Left ventricle myocardium superior (tissue), 1 donor: ENCODE measurements at regions not wholly inside any gene's neighbourhood (a gene's known extent, or its start where the extent isn't known, plus 50 kb on each side); places are given as distances from the start of the nearest gene placed in this dataset.

Experiments
- ATAC-seq: fragments of 200-7000 bp; cut with Tn5 transposase; one replicate; pipeline ENCODE4 v1.9.1; 2020; ENCODE audit warnings: mild to moderate bottlenecking, moderate library complexity
- DNase-seq: peaks from one replicate; pipeline ENCODE4 v3.0.0-alpha.2; 2020
- intact Hi-C: fragments of 100-400 bp; cut with micrococcal nuclease; formaldehyde crosslinking; loops from one replicate; pipeline ENCODE4 v1.11.0; 2022
- donor health status: DM: no; HTN: yes; CAD: no; lungs with severe emphysema.

DNA sequence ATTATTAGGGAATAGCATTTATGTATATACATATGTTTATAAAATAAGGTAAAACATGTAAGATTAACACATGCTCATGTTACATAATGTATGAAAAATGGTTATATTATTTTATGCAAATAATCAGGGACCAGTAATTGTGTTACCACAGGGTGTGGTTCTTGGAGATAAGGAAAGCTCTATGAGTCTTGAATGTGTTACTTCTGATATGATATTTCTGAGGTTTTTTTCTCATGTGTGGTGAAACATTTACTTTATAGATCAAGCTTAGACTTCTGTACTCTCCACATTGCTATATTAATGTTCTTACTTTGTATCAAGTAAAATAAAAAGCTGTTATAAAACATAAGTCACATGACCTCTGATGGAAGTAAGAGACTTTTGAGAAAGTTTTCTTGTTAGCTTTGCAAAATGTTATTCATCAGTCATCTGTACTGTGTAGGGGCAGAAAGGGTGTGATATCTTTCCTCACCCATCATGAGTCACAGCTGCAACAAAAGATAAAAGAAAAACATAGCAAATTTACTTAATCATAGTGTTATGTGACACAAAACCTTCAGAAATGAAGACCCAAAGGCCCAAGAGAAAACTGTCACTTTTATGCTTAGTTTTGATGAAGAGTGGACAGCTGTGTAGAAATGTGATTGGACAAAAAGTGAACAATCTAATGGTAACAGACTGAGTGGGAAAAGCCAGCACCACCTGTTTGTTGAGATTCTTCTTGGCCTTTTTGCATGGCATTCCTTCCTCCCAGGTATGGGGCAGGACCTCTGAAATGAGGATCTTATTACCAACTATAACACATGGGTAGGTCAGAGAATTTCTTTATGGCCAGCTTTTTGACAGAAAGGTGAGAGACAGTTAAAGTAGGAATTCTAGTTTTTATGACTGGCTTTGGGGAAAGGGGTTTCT is 632.3 kb downstream of the PDHA2 start:
- ATAC-seq: no peak
- no peak for DNase-seq
- intact Hi-C loops: no loop called here

DNA sequence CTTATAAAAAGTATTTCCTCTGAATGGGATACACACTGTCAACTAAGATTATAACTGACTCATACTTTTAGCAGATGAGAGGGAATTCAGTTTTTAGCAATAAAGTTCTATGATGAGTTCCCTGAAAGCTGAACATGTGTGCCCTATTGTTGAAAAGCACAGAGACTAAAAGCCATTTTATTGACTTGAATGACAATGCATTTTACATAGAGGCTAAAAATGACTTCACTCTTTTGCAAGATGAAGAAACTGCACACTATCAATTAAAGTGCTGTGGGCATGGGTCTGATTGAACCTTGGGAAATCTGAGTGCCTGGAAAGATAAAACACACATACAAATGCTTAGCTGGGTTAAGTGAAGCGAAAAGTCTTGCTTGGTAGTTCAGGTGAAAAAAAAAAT is 633.4 kb downstream of the PDHA2 start:
- intact Hi-C loops: no loop called here
- no peak for ATAC-seq
- DNase-seq: no peak

- intact Hi-C loops: no loop called here
These were observed 643.6 kb downstream of the PDHA2 start for GRCh38 chr4:96483308-96484030.

GRCh38 chr4:96486563-96486962 is 646.7 kb downstream of the PDHA2 start:
- intact Hi-C loops: no loop called here
- ATAC-seq (no peak), DNase-seq (no peak)

More at GRCh38 chr4:96483308-96484030, 643.6 kb downstream of the PDHA2 start:
- DNase-seq (no peak), ATAC-seq (no peak)

GRCh38 chr4:96497621-96498020 is 657.7 kb downstream of the PDHA2 start:
- intact Hi-C loops: no loop called here
- ATAC-seq (no peak), DNase-seq (no peak)

GRCh38 chr4:96504386-96504785 is 664.5 kb downstream of the PDHA2 start:
- ATAC-seq (no peak), DNase-seq (no peak)
- intact Hi-C loops: no loop called here

GRCh38 chr4:96509039-96509741 is 669.3 kb downstream of the PDHA2 start:
- intact Hi-C loops: no loop called here
- DNase-seq: no peak
- no peak for ATAC-seq

DNA sequence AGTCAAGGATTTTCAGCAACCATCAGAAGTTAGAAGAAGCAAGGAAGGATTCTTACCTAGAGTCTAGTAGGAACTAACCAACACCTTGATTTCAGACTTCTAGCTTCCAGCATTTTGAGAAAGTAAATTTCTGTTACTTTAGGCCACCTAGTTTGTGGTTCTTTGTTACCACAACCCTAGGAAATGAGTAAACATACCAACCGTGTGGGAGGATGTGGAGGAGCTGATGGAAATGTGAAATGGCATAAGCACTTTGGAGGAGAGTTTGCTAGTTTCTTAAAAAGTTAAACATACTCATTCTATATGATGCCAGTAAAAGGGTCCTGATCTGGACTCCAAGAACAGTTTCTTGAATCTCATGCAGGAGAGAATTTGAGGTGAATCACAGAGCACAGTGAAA is 679.4 kb downstream of the PDHA2 start:
- ATAC-seq: no peak
- DNase-seq: no peak
- intact Hi-C loops: no loop called here

DNA sequence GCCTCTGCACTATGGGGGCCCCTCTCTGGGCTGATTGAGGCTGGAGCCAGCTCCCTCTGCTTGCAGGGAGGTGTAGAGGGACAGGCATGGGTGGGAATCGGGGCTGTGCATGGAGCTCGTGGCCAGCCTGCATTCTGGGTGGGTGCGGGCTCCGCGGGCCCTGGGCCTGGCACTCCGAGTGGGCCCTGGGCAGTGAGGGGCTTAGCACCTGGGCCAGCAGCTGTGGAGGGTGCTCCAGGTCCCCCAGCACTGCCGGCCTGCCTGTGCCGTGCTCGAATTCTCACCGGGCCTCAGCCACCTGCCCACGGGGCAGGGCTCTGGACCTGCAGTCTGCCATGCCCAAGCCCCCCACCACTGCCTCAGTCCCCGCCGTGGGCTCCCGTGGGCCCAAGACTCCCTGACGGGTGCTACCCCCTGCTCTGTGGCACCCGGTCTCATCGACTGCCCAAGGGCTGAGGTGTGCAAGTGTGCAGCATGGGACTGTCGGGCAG is 681.2 kb downstream of the PDHA2 start:
- peak; percentile 15 for DNase-seq
- ATAC-seq: no peak
- intact Hi-C loops: no loop called here

GRCh38 chr4:96523611-96524010 is 683.7 kb downstream of the PDHA2 start:
- intact Hi-C loops: no loop called here
- ATAC-seq: no peak

DNA sequence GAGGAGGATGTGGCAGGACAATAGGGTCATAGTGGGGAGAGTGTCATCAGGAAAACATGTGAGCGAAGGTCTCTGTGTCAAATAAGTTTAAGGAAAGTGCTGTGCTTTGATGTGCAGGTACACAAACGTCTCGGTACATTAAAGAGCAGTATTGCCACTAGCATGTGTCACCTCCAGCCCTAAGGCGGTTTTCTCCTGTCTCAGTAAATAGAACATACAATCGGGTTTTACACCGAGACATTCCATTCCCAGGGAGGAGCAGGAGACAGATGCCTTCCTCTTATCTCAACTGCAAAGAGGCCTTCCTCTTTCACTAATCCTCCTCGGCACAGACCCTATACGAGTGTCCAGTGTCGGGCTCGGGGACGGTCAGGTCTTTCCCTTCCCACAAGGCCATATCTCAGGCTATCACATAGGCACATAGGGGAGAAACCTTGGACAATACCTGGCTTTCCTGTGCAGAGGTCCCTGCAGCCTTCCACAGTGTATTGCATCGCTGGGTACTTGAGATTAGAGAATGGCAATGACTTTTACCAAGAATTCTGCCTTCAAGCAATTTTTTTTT is 684.5 kb downstream of the PDHA2 start:
- DNase-seq: no peak
- no peak for ATAC-seq
- intact Hi-C loops: no loop called here

More at GRCh38 chr4:96523611-96524010, 683.7 kb downstream of the PDHA2 start:
- DNase-seq: no peak

DNA sequence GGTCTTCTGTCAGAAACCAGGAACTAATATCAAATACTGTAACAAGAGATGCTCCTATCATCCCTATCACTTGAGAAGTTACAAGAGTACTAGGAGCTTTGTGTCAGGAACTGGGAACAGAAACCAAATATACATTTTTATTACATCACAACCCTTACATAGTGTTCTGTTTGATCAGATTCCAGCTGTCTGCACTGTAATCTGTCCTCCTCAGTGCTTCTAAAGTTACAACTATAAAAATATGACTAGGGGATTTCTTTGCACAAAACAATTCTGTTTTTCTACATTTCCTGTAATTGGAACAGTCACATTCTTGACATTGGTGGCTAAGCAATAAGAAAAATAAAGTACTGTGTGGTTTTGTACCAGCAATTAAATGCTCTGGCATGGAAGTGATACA is 686.0 kb downstream of the PDHA2 start:
- no peak for ATAC-seq
- DNase-seq: no peak
- intact Hi-C loops: no loop called here

GRCh38 chr4:96526625-96527024 is 686.7 kb downstream of the PDHA2 start:
- ATAC-seq (no peak), DNase-seq (no peak)
- intact Hi-C loops: no loop called here

DNA sequence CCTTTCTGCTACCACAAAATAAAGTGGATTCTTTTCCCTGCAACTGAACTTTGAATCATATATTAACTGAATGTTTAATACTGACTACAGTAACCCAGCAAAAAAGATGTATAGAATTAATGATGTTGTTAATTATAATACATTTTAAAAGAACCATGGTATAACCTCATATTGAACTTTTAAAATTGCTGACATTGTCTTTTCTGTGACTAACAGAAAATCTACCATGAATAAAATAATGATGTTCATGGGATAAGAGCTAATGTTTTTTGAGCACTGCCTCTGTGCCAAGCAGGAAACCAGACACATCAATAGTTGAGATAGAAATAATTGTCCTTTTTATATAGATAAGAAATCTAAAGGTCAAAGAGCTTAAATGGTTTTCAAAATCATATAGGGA is 691.9 kb downstream of the PDHA2 start:
- intact Hi-C loops: no loop called here
- DNase-seq (no peak), ATAC-seq (no peak)

GRCh38 chr4:96543346-96543745 is 703.5 kb downstream of the PDHA2 start:
- intact Hi-C loops: no loop called here
- DNase-seq (no peak), ATAC-seq (no peak)

GRCh38 chr4:96558466-96558865 is 718.6 kb downstream of the PDHA2 start:
- DNase-seq (no peak), ATAC-seq (no peak)
- intact Hi-C loops: no loop called here

GRCh38 chr4:96566755-96567154 is 726.9 kb downstream of the PDHA2 start:
- no peak for DNase-seq
- intact Hi-C loops: no loop called here
- no peak for ATAC-seq

- ATAC-seq: no peak
- DNase-seq: no peak
- intact Hi-C loops: no loop called here
These were observed 745.4 kb downstream of the PDHA2 start for GRCh38 chr4:96585304-96585703.

GRCh38 chr4:96593422-96593821 is 753.5 kb downstream of the PDHA2 start:
- intact Hi-C loops: no loop called here
- ATAC-seq: no peak

More at GRCh38 chr4:96593422-96593821, 753.5 kb downstream of the PDHA2 start:
- no peak for DNase-seq
